IMR-90 (cell line): ENCODE measurements at regions not wholly inside any gene's neighbourhood (a gene's known extent, or its start where the extent isn't known, plus 50 kb on each side); places are given as distances from the start of the nearest gene placed in this dataset.

Experiments used
- ATAC-seq: fragments of 200-7000 bp; cut with Tn5 transposase; 2 replicates; pipeline ENCODE4 v1.9.1; 2020; ENCODE audit warnings: low read depth, mild to moderate bottlenecking, moderate library complexity
- BruUV-seq: library from RNA; stranded (reverse); fragments of 400-500 nt; replicated peaks from 2 replicates; lab custom pipeline; 2021; lab: Mats Ljungman, UMichigan
- CTCF ChIA-PET: fragments of 300-600 bp; formaldehyde crosslinking; extraction: SDS; loops from one replicate; lab custom pipeline; 2021; ENCODE audit warnings: antibody characterized with exemption; lab: Yijun Ruan, JAX
- POLR2A ChIA-PET: fragments of 300-600 bp; sonication (Branson Sonifier 250); formaldehyde crosslinking; loops from one replicate; lab custom pipeline; 2022; ENCODE audit warnings: antibody characterized with exemption; ENCODE audit not compliant: unreplicated experiment; lab: Charles Lee
- DNase-seq: peaks from one replicate; pipeline ENCODE4 v3.0.0; 2013
- H2AFZ ChIP-seq: replicated peaks from 2 replicates; pipeline ENCODE3; 2013; ENCODE audit warnings: low read length, mild to moderate bottlenecking; ENCODE audit not compliant: poor library complexity
- H2AK5ac ChIP-seq: 2 replicates; pipeline ENCODE4 v1.6.1; 2013; ENCODE audit warnings: low read depth, low read length, inconsistent platforms
- H2AK9ac ChIP-seq: replicated peaks from 2 replicates; pipeline ENCODE3; 2013; ENCODE audit warnings: mild to moderate bottlenecking, low read depth, low read length, moderate library complexity; ENCODE audit not compliant: poor library complexity
- H2BK120ac ChIP-seq: 2 replicates; pipeline ENCODE4 v1.6.1; 2013; ENCODE audit warnings: low read depth, low read length, inconsistent platforms
- H2BK15ac ChIP-seq: 3 replicates; pipeline ENCODE4 v1.6.1; 2013; ENCODE audit warnings: low read depth, low read length, inconsistent platforms
- H2BK20ac ChIP-seq: 2 replicates; pipeline ENCODE4 v1.6.1; 2013; ENCODE audit warnings: low read depth, mild to moderate bottlenecking, inconsistent platforms, low read length, moderate library complexity
- H2BK5ac ChIP-seq: 2 replicates; pipeline ENCODE4 v1.6.1; 2013; ENCODE audit warnings: mild to moderate bottlenecking, low read depth, low read length, inconsistent platforms; ENCODE audit not compliant: poor library complexity, severe bottlenecking
- H3K14ac ChIP-seq: replicated peaks from 2 replicates; pipeline ENCODE4 v1.6.1; 2013; ENCODE audit warnings: low read depth, low read length, inconsistent platforms
- H3K18ac ChIP-seq: 2 replicates; pipeline ENCODE4 v1.6.1; 2013; ENCODE audit warnings: low read depth, low read length, control low read depth
- H3K23ac ChIP-seq: 2 replicates; pipeline ENCODE4 v1.6.1; 2013; ENCODE audit warnings: low read depth, low read length, inconsistent platforms
- H3K27ac ChIP-seq: 2 replicates; pipeline ENCODE4 v1.5.1; 2013; ENCODE audit warnings: mild to moderate bottlenecking, control low read depth, low read length; ENCODE audit not compliant: insufficient read depth
- H3K27me3 ChIP-seq: 2 replicates; pipeline ENCODE4 v1.6.1; 2013; ENCODE audit warnings: low read length; ENCODE audit not compliant: control insufficient read depth, insufficient read depth
- H3K36me3 ChIP-seq: 2 replicates; pipeline ENCODE4 v1.6.1; 2013; ENCODE audit warnings: low read length, mixed read lengths; ENCODE audit not compliant: control insufficient read depth, insufficient read depth
- H3K4ac ChIP-seq: 2 replicates; pipeline ENCODE4 v1.6.1; 2013; ENCODE audit warnings: low read depth, low read length, inconsistent platforms
- H3K4me1 ChIP-seq: 2 replicates; pipeline ENCODE4 v1.6.1; 2013; ENCODE audit warnings: low read length, mixed read lengths; ENCODE audit not compliant: control insufficient read depth, insufficient read depth
- H3K4me2 ChIP-seq: 2 replicates; pipeline ENCODE4 v1.6.1; 2013; ENCODE audit warnings: low read depth, mild to moderate bottlenecking, control low read depth, low read length, moderate library complexity
- H3K4me3 ChIP-seq: 2 replicates; pipeline ENCODE4 v1.5.1; 2013; ENCODE audit warnings: low read depth, mild to moderate bottlenecking, control low read depth, low read length, moderate library complexity; ENCODE audit not compliant: insufficient read depth
- H3K56ac ChIP-seq: 2 replicates; pipeline ENCODE4 v1.6.1; 2013; ENCODE audit warnings: low read length, inconsistent platforms; ENCODE audit not compliant: insufficient read depth; ENCODE audit errors: extremely low read depth
- H3K79me1 ChIP-seq, 2 experiments: 2 replicates each; pipeline ENCODE4 v1.6.1; 2013; ENCODE audit warnings: low read length in 2 of 2, inconsistent platforms in 1 of 2, low read depth in 1 of 2
- H3K9ac ChIP-seq: 2 replicates; pipeline ENCODE4 v1.6.1; 2013; ENCODE audit warnings: low read depth, low read length, control low read depth
- H3K9me1 ChIP-seq: 2 replicates; pipeline ENCODE4 v1.6.1; 2013; ENCODE audit warnings: low read length, inconsistent platforms; ENCODE audit not compliant: insufficient read depth
- H3K9me3 ChIP-seq: 2 replicates; pipeline ENCODE4 v1.6.1; 2013; ENCODE audit warnings: low read length; ENCODE audit not compliant: control insufficient read depth, insufficient read depth
- H4K20me1 ChIP-seq: 2 replicates; pipeline ENCODE4 v1.6.1; 2013; ENCODE audit warnings: low read length, inconsistent platforms; ENCODE audit not compliant: insufficient read depth
- H4K5ac ChIP-seq: 2 replicates; pipeline ENCODE4 v1.6.1; 2013; ENCODE audit warnings: mild to moderate bottlenecking, low read depth, low read length, control low read depth
- H4K8ac ChIP-seq, 2 experiments: 2 replicates each; pipeline ENCODE4 v1.6.1; 2013; ENCODE audit warnings: low read depth in 2 of 2, low read length in 2 of 2, control low read depth in 1 of 2, inconsistent platforms in 1 of 2
- H4K91ac ChIP-seq: 2 replicates; pipeline ENCODE4 v1.6.1; 2013; ENCODE audit warnings: low read depth, low read length, inconsistent platforms; ENCODE audit not compliant: insufficient read depth
- CEBPB ChIP-seq: IDR thresholded peaks from 2 replicates; pipeline ENCODE4 v1.6.1; 2012; ENCODE audit warnings: low read depth, low read length, improper control_type of control experiment
- FOS ChIP-seq: fragments of 150-350 bp; IDR thresholded peaks from 2 replicates; pipeline ENCODE4 v1.6.1; 2016; ENCODE audit warnings: low read depth, low read length
- MAFK ChIP-seq: IDR thresholded peaks from 2 replicates; pipeline ENCODE4 v1.6.1; 2012; ENCODE audit warnings: low read depth, low read length, improper control_type of control experiment
- MAZ ChIP-seq: IDR thresholded peaks from 2 replicates; pipeline ENCODE4 v1.6.1; 2012; ENCODE audit warnings: low read depth, mild to moderate bottlenecking, low read length, improper control_type of control experiment, moderate library complexity, borderline replicate concordance
- MXI1 ChIP-seq: IDR thresholded peaks from 2 replicates; pipeline ENCODE4 v1.6.1; 2012; ENCODE audit warnings: low read depth, mild to moderate bottlenecking, low read length, moderate library complexity, borderline replicate concordance
- NFE2L2 ChIP-seq: fragments of 150-350 bp; IDR thresholded peaks from 2 replicates; pipeline ENCODE4 v1.6.1; 2016; ENCODE audit warnings: low read depth, mild to moderate bottlenecking, low read length
- RAD21 ChIP-seq: IDR thresholded peaks from 2 replicates; pipeline ENCODE4 v1.6.1; 2012; ENCODE audit warnings: low read length, improper control_type of control experiment
- RFX5 ChIP-seq: IDR thresholded peaks from 2 replicates; pipeline ENCODE4 v1.8.0; 2012; ENCODE audit warnings: low read depth, mild to moderate bottlenecking, low read length, moderate library complexity
- SMC3 ChIP-seq: fragments of 150-350 bp; IDR thresholded peaks from 2 replicates; pipeline ENCODE4 v1.6.1; 2016; ENCODE audit warnings: low read depth, mild to moderate bottlenecking, antibody characterized with exemption, low read length, moderate library complexity
- USF2 ChIP-seq: fragments of 150-350 bp; IDR thresholded peaks from 2 replicates; pipeline ENCODE4 v1.6.1; 2017; ENCODE audit warnings: mild to moderate bottlenecking, antibody characterized with exemption, low read length, low read depth
- WGBS, 2 experiments: methylation state at CpG; one replicate each; pipeline versions ENCODE4 v1.1.5 to v1.1.7; 2013; ENCODE audit warnings: missing lambda C conversion rate in 2 of 2; ENCODE audit not compliant: insufficient read length in 1 of 2; ENCODE audit errors: extremely low coverage in 2 of 2; 5-methylcytosine and 5-hydroxymethylcytosine counted together
- dilution Hi-C: fragments of 300-500 bp; cut with HindIII; formaldehyde crosslinking; loops from one replicate; pipeline ENCODE4 v1.14.3; 2018; ENCODE audit warnings: low sequenced_read_pairs; ENCODE audit not compliant: unreplicated experiment
- in situ Hi-C: fragments of 300-500 bp; cut with MboI; formaldehyde crosslinking; loops from 3 replicates; pipeline ENCODE4 v1.14.3; 2019; ENCODE audit warnings: low sequenced_read_pairs, inconsistent platforms, mixed read lengths
- intact Hi-C: fragments of 100-400 bp; cut with micrococcal nuclease; formaldehyde crosslinking; loops from 2 replicates; pipeline ENCODE4 v1.10.0; 2022
- TF ChIP-seq, protein P1 (sequence below): fragments of 150-350 bp; IDR thresholded peaks from 2 replicates; pipeline ENCODE4 v1.6.1; 2016; ENCODE audit warnings: low read depth, mild to moderate bottlenecking, low read length, moderate library complexity, borderline replicate concordance

DNA sequence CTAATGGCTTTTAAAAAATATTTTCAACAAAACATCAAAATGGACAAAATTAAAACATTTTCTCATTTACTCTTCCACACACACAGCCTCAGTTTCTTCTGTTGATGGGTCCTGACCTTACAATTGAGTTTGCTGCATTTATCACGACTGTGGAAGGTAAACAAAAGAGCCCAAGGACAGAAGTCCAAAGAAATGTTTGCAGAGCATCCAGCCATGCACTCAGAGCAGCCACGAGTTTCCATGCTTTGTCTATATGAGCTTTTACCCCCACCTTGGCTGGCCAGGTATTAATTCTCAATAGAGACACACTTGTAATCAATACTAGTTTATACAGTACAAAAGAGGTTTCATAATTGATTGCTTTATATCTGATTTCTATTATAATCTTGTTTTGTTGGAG is 85.0 kb upstream of the WDFY3 start:
- WGBS, 2 experiments, result no CpG with 5 or more reads among the region's 2 CpGs
- BruUV-seq, result no TSS peak
- Histone ChIP-seq H3K4ac (no peak overlapping the region), H2AFZ (no peak overlapping the region), H4K20me1 (no peaks in the 10 kb centered on the region), H3K4me2 (no peak overlapping the region), H3K4me3 (no peak overlapping the region), H2BK20ac (no peak overlapping the region), H3K4me1 (no peaks in the 10 kb centered on the region), H3K9me3 (no peaks in the 10 kb centered on the region), H2BK120ac (no peak overlapping the region), H3K9me1 (no peaks in the 10 kb centered on the region), H2BK5ac (no peak overlapping the region), H3K27me3 (no peaks in the 10 kb centered on the region; the same call in 1 of the 2 replicates), H4K8ac (no peak overlapping the region), H4K5ac (no peak overlapping the region), H3K79me1 (no peaks in the 10 kb centered on the region), H2AK5ac (no peak overlapping the region), H3K14ac (no peak overlapping the region), H3K23ac (no peak overlapping the region), H2BK15ac (no peak overlapping the region), H3K36me3 (no peaks in the 10 kb centered on the region), H4K91ac (no peak overlapping the region), H3K18ac (no peak overlapping the region), H3K27ac (no peak overlapping the region), H2AK9ac (no peak overlapping the region), H3K56ac (no peak overlapping the region), H3K9ac (no peak overlapping the region)
- in situ Hi-C loops (no loop called here), dilution Hi-C loops (no loop called here), intact Hi-C loops (no loop called here)
- DNase-seq, result no peak
- CTCF ChIA-PET, result no interaction called here
- POLR2A ChIA-PET, result no interaction called here
- no peak for ATAC-seq
- no peak for TF ChIP-seq RFX5
- TF ChIP-seq CEBPB, result no peak
- TF ChIP-seq SMC3, result no peak
- no peak for TF ChIP-seq MAFK
- TF ChIP-seq RAD21, result no peak
- TF ChIP-seq NFE2L2, result no peak
- no peak for TF ChIP-seq MAZ
- no peak for TF ChIP-seq FOS
- TF ChIP-seq, protein P1, sequence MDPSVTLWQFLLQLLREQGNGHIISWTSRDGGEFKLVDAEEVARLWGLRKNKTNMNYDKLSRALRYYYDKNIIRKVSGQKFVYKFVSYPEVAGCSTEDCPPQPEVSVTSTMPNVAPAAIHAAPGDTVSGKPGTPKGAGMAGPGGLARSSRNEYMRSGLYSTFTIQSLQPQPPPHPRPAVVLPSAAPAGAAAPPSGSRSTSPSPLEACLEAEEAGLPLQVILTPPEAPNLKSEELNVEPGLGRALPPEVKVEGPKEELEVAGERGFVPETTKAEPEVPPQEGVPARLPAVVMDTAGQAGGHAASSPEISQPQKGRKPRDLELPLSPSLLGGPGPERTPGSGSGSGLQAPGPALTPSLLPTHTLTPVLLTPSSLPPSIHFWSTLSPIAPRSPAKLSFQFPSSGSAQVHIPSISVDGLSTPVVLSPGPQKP, result no peak
- no peak for TF ChIP-seq USF2
- no peak for TF ChIP-seq MXI1
